Osteoblast (primary cell): ENCODE measurements at regions not wholly inside any gene's neighbourhood (a gene's known extent, or its start where the extent isn't known, plus 50 kb on each side); places are given as distances from the start of the nearest gene placed in this dataset.

Source experiments
- DNase-seq: peaks from one replicate; pipeline ENCODE4 v3.0.0; 2011; ENCODE audit warnings: low spot score, mixed read lengths; ENCODE audit not compliant: insufficient read length; ENCODE audit errors: missing footprints
- H2AFZ ChIP-seq: 2 replicates; pipeline ENCODE4 v1.6.0; 2011; ENCODE audit warnings: mild to moderate bottlenecking, low read length
- H3K27ac ChIP-seq: 2 replicates; pipeline ENCODE4 v1.5.1; 2011; ENCODE audit warnings: mild to moderate bottlenecking, low read depth, low read length, moderate library complexity
- H3K27me3 ChIP-seq: 2 replicates; pipeline ENCODE4 v1.6.0; 2012; ENCODE audit warnings: mild to moderate bottlenecking, control low read depth, inconsistent platforms, low read length, moderate library complexity; ENCODE audit not compliant: insufficient read depth
- H3K36me3 ChIP-seq: 2 replicates; pipeline ENCODE4 v1.5.1; 2011; ENCODE audit warnings: mild to moderate bottlenecking, low read length, control low read depth, moderate library complexity; ENCODE audit not compliant: insufficient read depth
- H3K4me1 ChIP-seq: 2 replicates; pipeline ENCODE4 v1.5.1; 2011; ENCODE audit warnings: mild to moderate bottlenecking, low read length, control low read depth, moderate library complexity; ENCODE audit not compliant: insufficient read depth
- H3K4me2 ChIP-seq: 2 replicates; pipeline ENCODE4 v1.6.0; 2011; ENCODE audit warnings: mild to moderate bottlenecking, low read length; ENCODE audit not compliant: insufficient read depth
- H3K4me3 ChIP-seq: fragments of 200-600 bp; sonication (generic); 3 replicates; pipeline ENCODE4 v1.5.1; 2012; ENCODE audit warnings: mild to moderate bottlenecking, low read length, inconsistent platforms; ENCODE audit not compliant: insufficient read depth
- H3K79me2 ChIP-seq: 2 replicates; pipeline ENCODE4 v1.6.0; 2012; ENCODE audit warnings: mild to moderate bottlenecking, low read length, control low read depth, inconsistent platforms; ENCODE audit not compliant: insufficient read depth
- H3K9me3 ChIP-seq: 2 replicates; pipeline ENCODE4 v1.5.1; 2011; ENCODE audit warnings: low read depth, low read length, control low read depth
- H4K20me1 ChIP-seq: 2 replicates; pipeline ENCODE4 v1.6.0; 2012; ENCODE audit warnings: mild to moderate bottlenecking, low read length, control low read depth; ENCODE audit not compliant: insufficient read depth
- CTCF ChIP-seq: IDR thresholded peaks from 2 replicates; pipeline ENCODE4 v1.5.1; 2011; ENCODE audit warnings: mild to moderate bottlenecking, low read depth, low read length, moderate library complexity; ENCODE audit errors: extremely low read depth

- Histone ChIP-seq H2AFZ (no peak overlapping the region), H3K36me3 (no peaks in the 10 kb centered on the region), H3K4me2 (no peak overlapping the region), H3K4me3 (no peak overlapping the region), H3K9me3 (peaks cover 5% of the 10 kb centered on the region), H3K27me3 (no peaks in the 10 kb centered on the region), H3K27ac (no peak overlapping the region), H3K4me1 (no peaks in the 10 kb centered on the region), H3K79me2 (no peaks in the 10 kb centered on the region), H4K20me1 (no peaks in the 10 kb centered on the region)
- no peak for DNase-seq
- TF ChIP-seq CTCF, result no peak
Observed at GRCh38 chr3:163779396-163780344, 1298.6 kb downstream of the SI start.

- no peaks in the 10 kb centered on the region for H3K36me3 ChIP-seq
- no peak overlapping the region for H3K4me2 ChIP-seq
- no peak for TF ChIP-seq CTCF
- H3K27ac ChIP-seq, result no peak overlapping the region
- no peak for DNase-seq
- no peak overlapping the region for H3K4me3 ChIP-seq
- no peaks in the 10 kb centered on the region for H3K79me2 ChIP-seq
- no peaks in the 10 kb centered on the region for H3K27me3 ChIP-seq
- peaks cover 12% of the 10 kb centered on the region for H3K9me3 ChIP-seq
- no peaks in the 10 kb centered on the region for H3K4me1 ChIP-seq
- H2AFZ ChIP-seq, result no peak overlapping the region
- H4K20me1 ChIP-seq, result no peaks in the 10 kb centered on the region
Observed at GRCh38 chr3:163776743-163777142, 1301.6 kb downstream of the SI start.

GRCh38 chr3:163773136-163773535 is 1305.2 kb downstream of the SI start:
- Histone ChIP-seq H3K4me3 (no peak overlapping the region), H3K36me3 (no peaks in the 10 kb centered on the region), H3K27me3 (no peaks in the 10 kb centered on the region), H3K27ac (no peak overlapping the region), H3K4me2 (no peak overlapping the region), H3K79me2 (no peaks in the 10 kb centered on the region), H3K4me1 (no peaks in the 10 kb centered on the region), H4K20me1 (no peaks in the 10 kb centered on the region), H3K9me3 (peaks cover 10% of the 10 kb centered on the region), H2AFZ (no peak overlapping the region)
- TF ChIP-seq CTCF, result no peak
- no peak for DNase-seq

- no peaks in the 10 kb centered on the region for H3K27me3 ChIP-seq
- H2AFZ ChIP-seq, result no peak overlapping the region
- no peaks in the 10 kb centered on the region for H4K20me1 ChIP-seq
- peaks cover 3% of the 10 kb centered on the region for H3K9me3 ChIP-seq
- no peaks in the 10 kb centered on the region for H3K79me2 ChIP-seq
- no peaks in the 10 kb centered on the region for H3K36me3 ChIP-seq
- no peak for DNase-seq
- no peak overlapping the region for H3K27ac ChIP-seq
- no peak overlapping the region for H3K4me2 ChIP-seq
- TF ChIP-seq CTCF, result no peak
- H3K4me1 ChIP-seq, result no peaks in the 10 kb centered on the region
- H3K4me3 ChIP-seq, result no peak overlapping the region
Observed at GRCh38 chr3:163768048-163768447, 1310.2 kb downstream of the SI start.
